CD1c-positive myeloid dendritic cell (primary cell): ENCODE measurements at regions not wholly inside any gene's neighbourhood (a gene's known extent, or its start where the extent isn't known, plus 50 kb on each side); places are given as distances from the start of the nearest gene placed in this dataset.
"Not testable (repeated sequence)": the region's sequence is repeated elsewhere in the genome, so short reads cannot be mapped to it uniquely, and the experiment has no call there.

Source experiments
- DNase-seq: peaks from one replicate; pipeline ENCODE4 v3.0.0-alpha.2; 2016; ENCODE audit errors: extremely low spot score

DNA sequence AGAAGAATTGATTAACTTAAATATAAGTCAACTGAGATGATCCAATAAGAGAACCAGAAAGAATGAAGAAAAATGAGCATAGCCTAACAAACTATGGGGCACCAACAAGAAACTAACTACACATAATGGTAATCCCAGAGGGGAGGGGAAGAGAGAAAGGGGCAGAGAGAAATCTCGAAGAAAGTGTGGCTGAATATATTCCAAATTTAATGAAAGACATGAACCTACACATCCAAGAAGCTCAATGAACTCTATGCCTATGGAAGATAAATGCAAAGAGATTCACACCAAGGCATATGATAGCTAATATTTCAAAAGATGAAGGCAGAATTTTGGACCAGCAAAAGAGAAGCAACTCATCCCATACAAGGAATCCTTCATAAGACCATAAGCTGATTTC is 649.2 kb downstream of the ZEB2 start:
- no peak for DNase-seq

DNA sequence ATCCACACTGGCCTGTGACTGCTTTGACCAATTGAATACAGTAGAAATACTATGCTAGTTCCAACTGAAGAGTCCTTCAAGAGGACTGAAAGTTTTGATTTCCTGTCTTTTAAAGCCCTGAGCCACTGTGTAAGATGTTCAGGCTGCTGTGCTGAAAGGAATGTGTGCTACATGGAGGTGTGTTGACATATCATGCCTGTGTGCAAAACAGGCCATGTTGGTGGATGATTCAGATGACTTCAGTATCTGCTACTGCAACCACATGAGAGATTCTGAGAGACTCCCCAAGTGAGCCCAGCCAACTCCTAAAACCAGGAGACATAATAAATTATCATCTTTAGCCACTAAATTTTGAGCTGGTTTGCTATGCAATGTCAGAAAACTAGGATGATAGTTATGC is 662.9 kb downstream of the ZEB2 start:
- DNase-seq = no peak

DNA sequence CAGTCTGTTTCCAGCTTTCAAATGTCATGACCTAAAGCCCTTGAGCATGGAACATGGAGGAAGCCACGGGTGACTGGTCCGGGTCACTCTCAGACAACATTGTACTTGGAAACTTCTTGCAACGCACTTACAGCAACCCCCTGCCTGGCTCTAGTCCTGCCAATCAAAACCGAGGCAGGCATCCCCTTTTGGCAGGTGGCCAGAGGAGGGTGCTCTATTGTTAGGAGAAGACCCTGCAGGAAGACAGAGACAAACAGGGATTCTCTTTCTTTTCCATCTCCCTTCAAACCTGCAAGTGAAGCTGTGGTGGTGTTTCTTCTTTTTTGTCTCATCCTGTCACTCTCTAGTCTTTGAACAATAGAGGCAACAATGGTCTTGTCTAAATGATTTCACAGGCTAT is 667.2 kb downstream of the ZEB2 start:
- DNase-seq = no peak

DNA sequence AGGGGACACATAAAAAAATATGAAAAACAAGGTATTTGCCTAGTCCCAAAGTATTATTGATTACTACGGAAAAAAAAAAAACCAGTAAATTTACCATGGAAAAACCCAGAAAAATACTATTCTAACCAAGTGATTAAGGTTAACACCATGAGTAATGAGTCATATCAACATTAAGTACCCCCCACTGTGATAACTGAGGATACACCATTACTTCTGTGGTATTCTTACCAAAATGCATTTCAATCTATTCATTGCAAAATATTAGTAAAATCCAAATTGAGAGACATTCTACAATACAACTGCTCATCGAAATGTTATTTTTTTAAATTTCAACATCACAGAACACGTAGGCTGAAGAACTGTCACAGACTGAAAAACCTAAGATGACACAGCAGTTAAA is 669.8 kb downstream of the ZEB2 start:
- no peak for DNase-seq

DNA sequence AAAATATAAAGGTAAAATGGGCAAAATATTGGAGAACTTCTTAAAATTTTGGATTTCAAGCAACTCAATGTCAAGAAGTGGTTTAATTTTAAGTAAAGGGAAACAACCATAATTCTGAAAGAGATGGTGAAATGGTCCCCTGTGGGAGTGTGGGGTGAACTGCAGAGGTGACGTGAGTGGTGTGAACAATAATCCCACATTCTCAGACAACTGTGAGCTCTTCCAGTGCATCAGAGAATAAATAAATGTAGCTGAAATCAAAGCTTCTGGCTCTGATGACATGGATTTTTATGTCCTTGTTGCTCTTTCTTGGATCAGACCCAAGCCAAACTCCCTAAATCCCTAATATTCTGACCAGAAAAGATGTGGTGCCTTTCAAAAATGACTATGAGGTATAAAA is 672.7 kb downstream of the ZEB2 start:
- no peak for DNase-seq

DNA sequence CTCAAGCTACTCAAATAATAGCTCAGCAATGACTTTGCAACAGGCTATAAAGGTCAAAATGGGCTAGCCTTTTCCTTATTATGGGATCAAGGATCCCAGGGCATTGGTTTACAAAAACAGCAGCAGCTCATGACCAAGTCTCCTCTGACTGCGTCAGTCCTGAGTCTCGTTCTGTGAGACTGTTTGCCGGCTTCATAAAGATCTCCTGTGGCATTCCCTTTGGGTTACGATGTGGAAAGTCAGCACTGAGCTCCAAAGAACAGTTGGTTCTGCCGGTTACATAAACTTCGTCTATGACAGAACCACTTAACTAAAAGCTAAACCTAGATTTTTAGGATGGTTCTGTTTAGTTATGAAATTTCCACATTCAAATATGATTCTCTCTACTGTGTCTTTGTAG is 674.9 kb downstream of the ZEB2 start:
- no peak for DNase-seq

DNA sequence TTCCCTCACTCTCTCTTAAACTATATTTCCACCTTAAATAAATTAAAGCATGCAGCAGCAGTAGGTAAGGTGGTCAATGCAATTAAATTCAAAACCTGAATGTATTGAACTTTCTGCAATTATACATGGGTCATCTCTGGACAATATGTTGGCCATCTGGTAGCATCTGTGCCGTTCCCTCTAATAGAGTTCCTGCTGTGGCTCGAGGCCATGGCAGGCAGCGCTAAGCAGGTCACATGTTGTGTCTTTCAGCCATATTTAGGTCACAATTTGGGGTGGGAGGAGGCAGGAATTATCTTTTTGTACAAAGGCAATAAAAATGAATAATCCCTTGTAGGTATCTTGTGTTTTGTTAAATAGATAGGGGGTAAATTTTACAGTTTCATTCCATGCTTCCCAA is 676.2 kb downstream of the ZEB2 start:
- DNase-seq = no peak

DNA sequence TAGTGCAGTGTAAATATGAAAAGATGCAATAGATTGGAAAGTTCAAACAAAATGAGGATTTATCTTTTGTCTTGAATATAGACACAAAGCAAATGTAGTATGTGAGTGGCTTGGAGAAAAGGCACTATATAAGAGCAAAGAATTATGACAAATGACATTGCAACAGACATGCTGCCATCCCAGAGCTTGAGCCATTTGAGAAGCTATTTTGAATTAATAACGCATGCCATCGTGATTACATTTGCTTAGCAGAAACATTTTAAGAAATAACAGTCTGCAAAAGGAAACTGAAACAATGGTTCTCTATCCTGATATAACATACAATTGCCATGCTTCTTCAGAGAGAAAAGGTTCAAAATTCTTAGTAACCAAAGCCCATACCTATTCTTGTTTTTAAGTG is 677.1 kb downstream of the ZEB2 start:
- DNase-seq = no peak

DNA sequence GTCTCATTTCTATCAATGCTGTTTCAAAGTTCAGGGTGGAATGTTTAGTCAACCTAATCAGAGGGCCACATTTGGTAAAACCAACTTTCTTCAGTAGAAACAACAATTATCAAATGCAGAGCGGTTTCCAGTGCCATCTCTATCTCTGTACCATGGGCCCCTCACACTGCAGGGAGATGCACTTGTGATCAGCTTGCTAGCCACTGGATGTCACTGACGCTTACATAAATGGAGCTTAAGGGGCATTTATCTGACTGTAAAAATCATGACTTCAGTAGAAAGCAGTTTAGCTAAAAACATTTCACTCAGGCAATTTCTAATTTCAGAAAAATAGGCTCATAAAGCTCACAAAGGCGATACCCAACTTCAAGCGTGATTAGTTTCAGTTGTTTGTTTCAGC is 678.0 kb downstream of the ZEB2 start:
- no peak for DNase-seq

DNA sequence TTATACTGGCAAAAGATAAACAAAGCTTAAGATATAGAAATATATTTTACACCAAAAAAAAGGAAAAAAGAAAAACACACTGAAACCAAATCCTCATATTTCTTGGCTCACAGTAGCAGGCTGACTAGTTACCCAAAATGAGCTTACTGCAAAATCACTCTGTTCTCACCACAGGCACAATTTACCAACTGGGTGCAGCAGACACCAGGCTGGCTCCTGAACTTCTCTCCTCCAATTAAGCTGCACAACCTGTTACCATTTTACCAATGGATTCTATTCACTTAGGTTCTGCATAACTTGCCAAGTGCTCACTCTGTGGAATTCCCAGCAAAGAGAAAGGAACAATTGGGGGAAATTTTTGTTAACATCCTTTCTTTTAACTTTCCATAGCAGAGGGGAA is 679.3 kb downstream of the ZEB2 start:
- DNase-seq = no peak

DNA sequence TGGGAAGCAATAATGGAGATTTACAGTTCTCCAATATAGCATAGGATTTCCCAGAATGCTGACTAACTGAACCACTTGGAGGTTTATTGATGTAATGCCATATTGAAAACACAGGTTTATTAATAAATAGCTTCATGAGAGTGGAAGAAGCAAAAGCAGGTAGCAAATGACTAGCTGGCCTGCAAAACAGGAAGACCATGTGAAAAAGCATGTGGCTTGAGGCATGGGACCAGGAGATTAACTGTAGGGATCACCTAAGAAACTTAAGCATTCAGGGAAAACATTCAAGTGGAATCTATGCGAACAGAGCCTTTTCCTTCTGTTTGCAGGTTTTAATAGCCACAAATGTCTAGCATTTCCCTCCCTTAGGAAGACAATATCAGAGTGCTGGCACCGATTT is 679.7 kb downstream of the ZEB2 start:
- DNase-seq = no peak

DNA sequence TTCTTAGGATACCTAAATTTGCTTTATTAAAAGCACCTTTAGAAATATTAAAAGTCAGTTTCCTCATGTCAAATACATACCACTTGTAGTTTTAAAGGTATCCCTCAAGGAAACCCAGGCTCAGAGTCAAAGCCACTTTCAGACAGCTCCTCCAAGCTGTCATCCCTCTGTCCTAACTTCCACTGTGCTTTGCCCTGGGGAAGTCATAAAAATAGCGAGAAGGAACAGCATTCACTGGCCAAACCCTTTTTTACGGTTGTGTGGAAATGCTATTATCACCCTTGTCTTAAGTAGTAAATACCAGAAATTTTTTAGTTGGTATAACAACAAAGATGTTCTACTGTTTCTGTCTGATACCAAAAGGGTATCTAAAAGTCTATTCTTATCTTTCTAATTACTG is 680.5 kb downstream of the ZEB2 start:
- DNase-seq = no peak

DNA sequence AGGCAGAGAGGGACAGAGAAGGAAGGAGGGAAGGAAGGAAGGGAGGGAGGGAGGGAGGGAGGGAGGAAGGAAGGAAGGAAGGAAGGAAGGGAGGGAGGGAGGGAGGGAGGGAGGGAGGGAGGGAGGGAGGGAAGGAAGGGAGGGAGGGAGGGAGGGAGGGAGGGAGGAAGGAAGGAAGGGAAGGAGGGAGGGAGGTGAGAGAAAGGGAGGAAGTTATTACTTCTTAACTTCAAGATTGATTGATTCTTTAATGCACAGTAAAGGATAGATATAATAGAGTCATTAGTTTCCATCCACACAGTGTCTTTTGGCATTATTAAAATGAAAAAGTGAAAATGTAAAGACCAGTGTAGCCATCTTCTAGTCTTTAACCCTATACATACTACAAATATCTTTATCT is 682.9 kb downstream of the ZEB2 start:
- DNase-seq = not testable (repeated sequence)

DNA sequence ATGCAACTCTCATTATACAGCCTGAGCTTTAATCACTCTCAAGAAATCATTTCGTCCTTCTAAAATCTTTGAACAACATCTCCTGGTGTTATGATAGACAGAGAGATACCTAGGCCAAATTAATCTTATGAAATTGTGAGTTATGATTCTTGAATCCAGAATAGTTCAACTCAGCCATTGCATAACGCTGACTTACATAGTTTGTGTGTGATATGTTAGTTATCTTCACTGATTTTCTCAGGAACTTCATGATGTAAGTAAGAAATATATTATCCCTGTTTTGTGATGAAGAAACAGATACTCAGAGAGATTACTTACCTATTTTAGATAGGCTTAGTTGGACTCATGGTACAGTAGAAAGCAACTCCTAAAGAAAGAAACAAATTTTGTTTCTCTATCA is 684.4 kb downstream of the ZEB2 start:
- DNase-seq = no peak

DNA sequence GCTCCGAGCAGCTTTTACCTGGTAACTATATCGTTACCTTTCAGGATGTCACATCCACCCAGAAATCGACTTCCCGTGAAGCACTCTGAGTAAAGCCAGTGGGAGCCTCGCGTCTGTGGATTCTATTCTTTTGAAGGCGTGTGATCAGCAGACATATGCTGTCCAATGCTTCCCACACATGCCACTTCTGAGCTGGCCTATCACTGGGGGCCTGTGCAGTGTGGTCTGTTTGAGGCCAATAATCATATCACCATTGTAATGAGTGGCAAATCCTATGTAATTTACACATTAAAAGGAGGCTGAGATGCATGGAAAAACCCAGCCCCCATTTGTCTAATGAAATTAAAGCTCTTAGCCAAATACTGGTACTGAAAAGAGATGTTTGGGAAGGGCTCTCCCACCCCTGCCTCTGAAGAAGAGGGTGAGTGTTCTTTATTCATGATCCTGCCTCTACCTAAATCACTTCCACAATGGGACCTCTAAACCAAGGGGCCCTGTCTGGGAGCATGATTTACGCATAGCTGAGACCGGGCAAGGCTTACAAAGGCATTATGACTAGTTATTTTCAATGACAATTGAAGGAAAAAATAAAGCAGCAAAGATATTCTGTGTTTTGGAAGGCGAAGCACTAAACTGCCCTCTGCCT is 686.8 kb downstream of the ZEB2 start:
- DNase-seq = no peak

DNA sequence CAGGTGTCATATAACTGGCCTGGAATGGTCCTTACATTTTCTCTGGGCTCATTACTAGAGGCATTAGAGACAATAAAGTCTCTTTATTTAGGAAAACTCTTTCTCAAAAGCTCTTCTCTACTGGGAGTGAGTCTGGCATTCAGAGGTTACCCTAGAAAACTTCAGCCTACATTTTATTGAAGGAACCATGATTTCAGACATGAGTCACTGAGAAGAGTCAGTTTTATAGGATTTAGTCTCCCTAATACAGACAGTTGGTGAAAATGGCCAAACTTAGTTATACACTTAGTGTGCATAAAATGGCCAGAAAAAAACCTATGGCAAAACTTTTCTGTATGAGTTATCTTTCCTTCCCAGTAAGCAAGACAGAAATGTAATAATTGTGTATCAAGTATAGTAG is 689.4 kb downstream of the ZEB2 start:
- DNase-seq = no peak

DNA sequence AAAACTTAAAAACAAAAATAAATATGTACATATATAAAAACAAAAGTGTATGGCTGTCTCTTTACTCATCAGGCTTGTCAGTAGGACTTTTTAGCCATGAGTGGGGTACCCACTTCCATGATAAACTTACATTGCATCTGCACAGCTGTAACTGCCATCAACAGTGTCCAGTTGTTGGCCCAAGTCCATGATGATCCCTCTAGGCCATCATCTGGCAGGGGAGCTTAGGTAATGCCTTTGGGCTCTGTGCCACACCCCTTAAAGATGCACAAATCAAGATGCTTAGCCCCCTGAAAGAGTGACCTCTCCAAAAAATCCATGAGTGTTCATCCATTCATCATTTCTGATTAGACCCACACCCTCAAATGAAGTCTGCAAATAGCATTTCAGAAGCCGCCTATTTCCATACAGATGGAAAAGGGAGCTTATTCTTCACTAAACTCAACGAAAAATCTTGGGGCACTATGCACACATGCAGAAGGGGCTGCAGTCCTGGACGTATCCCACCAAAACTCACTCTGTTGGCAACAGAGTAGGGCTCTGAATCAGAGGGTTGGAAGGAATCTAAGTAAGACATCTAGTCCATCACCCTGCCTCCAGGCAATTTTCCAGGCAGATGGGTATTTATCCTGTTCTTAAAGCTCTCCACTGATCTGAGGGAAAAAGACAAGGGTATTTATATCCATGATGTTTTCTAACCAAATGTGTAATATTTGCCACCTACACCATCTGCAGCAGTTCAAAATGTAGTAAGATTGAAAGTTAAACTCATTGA is 691.0 kb downstream of the ZEB2 start:
- no peak for DNase-seq

DNA sequence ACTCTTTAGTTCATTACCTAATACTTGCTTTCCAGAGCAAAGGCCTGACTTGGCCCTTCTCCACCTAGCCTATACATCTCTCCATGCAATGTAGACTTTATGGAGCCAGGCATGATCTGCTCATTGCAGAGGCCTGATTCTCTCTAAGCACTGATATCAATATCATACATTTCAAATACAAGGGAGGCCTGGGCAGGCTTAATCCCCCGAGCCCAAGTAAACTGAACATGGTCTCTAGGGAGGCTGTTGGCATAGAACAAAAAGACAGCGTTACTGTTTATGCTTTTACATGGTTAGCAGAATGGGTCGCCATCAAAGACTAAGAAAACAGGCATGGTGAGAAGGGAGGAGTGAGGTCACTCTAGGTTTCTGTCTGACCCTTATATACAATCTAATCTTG is 695.1 kb downstream of the ZEB2 start:
- no peak for DNase-seq

DNA sequence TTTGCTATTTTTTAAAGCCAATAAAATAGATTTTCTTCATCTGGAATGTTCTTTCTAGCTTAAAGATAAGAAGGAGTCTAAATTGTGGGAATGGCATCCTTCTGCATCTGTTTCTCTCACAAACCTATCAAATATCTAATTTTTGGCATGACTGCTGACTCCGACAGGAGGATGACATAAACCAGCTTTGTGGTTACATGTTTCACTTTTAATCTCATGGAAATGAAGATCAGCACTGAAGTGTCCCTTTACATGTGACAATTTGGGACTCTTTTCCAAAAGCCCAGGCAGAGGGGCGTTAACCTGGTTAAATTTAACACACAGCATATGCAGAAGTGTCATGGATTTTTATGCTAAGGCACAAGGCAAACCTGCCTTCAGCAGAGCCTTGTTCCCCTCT is 694.7 kb downstream of the ARHGAP15 start:
- DNase-seq = no peak

DNA sequence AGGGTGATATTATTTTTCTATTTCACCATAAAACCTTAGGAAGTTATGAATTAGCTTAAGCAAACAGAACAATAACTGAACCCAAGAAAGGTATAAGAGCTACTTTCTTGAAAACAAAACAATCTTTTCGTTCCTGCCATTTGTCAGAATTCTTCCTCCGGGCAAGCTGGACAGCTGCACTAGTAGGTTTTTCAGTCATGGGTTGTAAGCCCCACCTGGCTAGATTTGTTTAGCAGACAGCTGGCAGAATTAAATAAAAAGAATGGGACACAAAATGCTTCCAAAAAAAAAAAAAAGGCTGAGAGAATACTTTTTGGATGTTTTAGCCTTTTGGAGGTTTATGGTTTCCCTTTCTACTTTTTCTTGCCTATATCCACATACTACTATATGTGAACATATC is 694.1 kb downstream of the ARHGAP15 start:
- no peak for DNase-seq

DNA sequence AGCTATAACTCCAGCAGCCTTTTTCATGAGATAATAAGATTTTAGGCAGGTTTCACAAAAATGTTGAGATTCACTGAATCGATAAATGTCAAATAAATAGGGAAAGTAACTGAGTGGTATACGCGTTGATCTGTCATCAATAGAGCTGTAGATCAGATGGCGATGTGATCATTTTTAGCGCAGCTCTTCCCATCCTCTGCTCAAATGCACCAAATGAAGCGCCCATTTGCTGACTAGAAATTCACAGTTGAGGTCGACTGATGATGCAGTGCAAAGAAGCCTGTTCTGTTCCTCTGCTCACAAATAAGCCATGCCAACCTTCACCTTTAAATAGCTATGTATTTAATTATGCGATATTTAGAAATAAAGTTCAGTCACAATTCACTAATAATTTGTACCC is 693.5 kb downstream of the ARHGAP15 start:
- DNase-seq = no peak

DNA sequence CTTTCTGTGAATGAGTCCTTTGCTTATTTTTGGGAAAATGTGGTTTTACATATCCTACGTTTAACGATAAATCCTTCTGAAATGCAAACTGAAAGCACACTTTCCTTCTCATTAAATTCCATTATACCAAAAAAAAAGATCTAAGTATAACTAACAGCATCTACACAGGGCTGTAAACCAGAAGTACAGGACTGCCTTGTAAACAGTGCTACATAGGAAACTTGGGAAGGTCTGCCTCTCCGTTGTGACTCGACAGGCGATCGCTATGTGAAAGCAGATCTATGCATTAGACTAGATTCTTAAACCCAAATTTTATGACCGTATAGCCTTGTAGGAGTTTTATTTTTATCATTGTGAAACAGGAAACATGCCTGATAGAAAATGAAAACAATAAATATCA is 690.5 kb downstream of the ARHGAP15 start:
- no peak for DNase-seq

DNA sequence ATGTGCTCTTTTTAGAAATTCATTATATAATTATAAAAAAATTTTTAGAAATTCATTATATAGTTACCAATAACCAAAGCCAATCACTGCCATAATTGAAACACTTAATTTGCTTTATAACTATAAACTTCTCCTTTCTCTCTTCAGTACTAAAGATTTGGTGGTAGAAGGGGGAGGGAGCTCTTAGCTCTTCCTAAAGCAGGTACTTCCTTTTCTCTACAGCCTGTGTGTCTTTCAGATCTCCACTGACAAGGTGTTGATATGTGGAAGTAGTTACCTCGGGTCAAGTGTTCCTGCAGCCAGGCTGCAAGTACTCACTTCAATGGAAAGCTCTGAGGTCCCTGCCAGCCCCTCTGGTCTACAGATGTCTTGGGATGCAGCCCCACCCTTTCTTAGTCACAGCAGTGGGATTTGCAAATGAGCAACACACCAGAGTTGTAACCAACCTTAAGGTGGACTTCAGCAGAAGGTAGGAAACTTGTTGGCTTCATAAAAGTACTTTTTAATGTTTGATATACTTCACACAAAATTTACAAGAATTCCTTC is 690.0 kb downstream of the ARHGAP15 start:
- no peak for DNase-seq
